Calu3 (cell line): ENCODE measurements at regions not wholly inside any gene's neighbourhood (a gene's known extent, or its start where the extent isn't known, plus 50 kb on each side); places are given as distances from the start of the nearest gene placed in this dataset.

Experiments used
- BruUV-seq: library from RNA; stranded (reverse); fragments of 400-500 nt; replicated peaks from 2 replicates; lab custom pipeline; 2021; lab: Mats Ljungman, UMichigan
- CTCF ChIA-PET: fragments of 300-600 bp; sonication (Branson Sonifier 250); formaldehyde crosslinking; loops from one replicate; lab custom pipeline; 2022; ENCODE audit warnings: antibody characterized with exemption; lab: Charles Lee
- DNase-seq: peaks from one replicate; pipeline ENCODE4 v3.0.0; 2022
- H3K27ac Mint-ChIP-seq: one replicate; pipeline ENCODE4 v1.8.0; 2022; ENCODE audit warnings: mixed read lengths; ENCODE audit not compliant: unreplicated experiment
- H3K27me3 Mint-ChIP-seq: one replicate; pipeline ENCODE4 v1.8.0; 2022; ENCODE audit warnings: mixed read lengths; ENCODE audit not compliant: unreplicated experiment
- H3K36me3 Mint-ChIP-seq: one replicate; pipeline ENCODE4 v1.8.0; 2022; ENCODE audit warnings: mild to moderate bottlenecking, moderate library complexity, mixed read lengths; ENCODE audit not compliant: insufficient read depth, unreplicated experiment
- H3K4me1 Mint-ChIP-seq: one replicate; pipeline ENCODE4 v1.8.0; 2022; ENCODE audit warnings: mild to moderate bottlenecking, low read depth, mixed read lengths; ENCODE audit not compliant: unreplicated experiment
- H3K4me3 Mint-ChIP-seq: one replicate; pipeline ENCODE4 v1.8.0; 2022; ENCODE audit warnings: mild to moderate bottlenecking, low read depth, moderate library complexity, mixed read lengths; ENCODE audit not compliant: unreplicated experiment
- H3K9me3 Mint-ChIP-seq: one replicate; pipeline ENCODE4 v1.8.0; 2022; ENCODE audit warnings: low read depth, mixed read lengths; ENCODE audit not compliant: unreplicated experiment
- CTCF ChIP-seq: fragments of 200-600 bp; IDR thresholded peaks from one replicate; pipeline ENCODE4 v1.8.0; 2022; ENCODE audit warnings: antibody characterized with exemption; ENCODE audit not compliant: unreplicated experiment
- intact Hi-C: fragments of 100-400 bp; cut with micrococcal nuclease; formaldehyde crosslinking; loops from one replicate; pipeline ENCODE4 v1.10.0; 2022; ENCODE audit not compliant: unreplicated experiment

GRCh38 chr13:83272076-83272475 lies 610.2 kb downstream of the SLITRK1 start:
- DNase-seq = no peak
- no peak overlapping the region for H3K4me3 Mint-ChIP-seq
- no peak overlapping the region for H3K27ac Mint-ChIP-seq
- no peaks in the 10 kb centered on the region for H3K27me3 Mint-ChIP-seq
- BruUV-seq = no TSS peak
- intact Hi-C loops = no loop called here
- TF ChIP-seq CTCF = no peak
- H3K4me1 Mint-ChIP-seq = no peaks in the 10 kb centered on the region
- CTCF ChIA-PET = no interaction called here
- H3K36me3 Mint-ChIP-seq = no peaks in the 10 kb centered on the region
- H3K9me3 Mint-ChIP-seq = no peaks in the 10 kb centered on the region

GRCh38 chr13:83265279-83265678 lies 617.0 kb downstream of the SLITRK1 start:
- Mint-ChIP-seq H3K4me3 (no peak overlapping the region), H3K36me3 (no peaks in the 10 kb centered on the region), H3K27me3 (no peaks in the 10 kb centered on the region), H3K4me1 (no peaks in the 10 kb centered on the region), H3K9me3 (no peaks in the 10 kb centered on the region), H3K27ac (no peak overlapping the region)
- TF ChIP-seq CTCF = no peak
- no peak for DNase-seq
- BruUV-seq = no TSS peak
- CTCF ChIA-PET = no interaction called here
- intact Hi-C loops = no loop called here

GRCh38 chr13:83248751-83249150 lies 633.5 kb downstream of the SLITRK1 start:
- no peak for DNase-seq
- Mint-ChIP-seq H3K27ac (no peak overlapping the region), H3K4me1 (no peaks in the 10 kb centered on the region), H3K36me3 (no peaks in the 10 kb centered on the region), H3K27me3 (no peaks in the 10 kb centered on the region), H3K4me3 (no peak overlapping the region), H3K9me3 (no peaks in the 10 kb centered on the region)
- intact Hi-C loops = no loop called here
- TF ChIP-seq CTCF = no peak
- no TSS peak for BruUV-seq
- CTCF ChIA-PET = no interaction called here

GRCh38 chr13:83232626-83233025 lies 649.6 kb downstream of the SLITRK1 start:
- intact Hi-C loops = no loop called here
- CTCF ChIA-PET = no interaction called here
- no peak overlapping the region for H3K4me3 Mint-ChIP-seq
- H3K27ac Mint-ChIP-seq = no peak overlapping the region
- no peaks in the 10 kb centered on the region for H3K4me1 Mint-ChIP-seq
- BruUV-seq = no TSS peak
- no peaks in the 10 kb centered on the region for H3K36me3 Mint-ChIP-seq
- TF ChIP-seq CTCF = no peak
- no peaks in the 10 kb centered on the region for H3K9me3 Mint-ChIP-seq
- no peaks in the 10 kb centered on the region for H3K27me3 Mint-ChIP-seq
- no peak for DNase-seq
